Myocyte (in vitro differentiated cells): ENCODE measurements at regions not wholly inside any gene's neighbourhood (a gene's known extent, or its start where the extent isn't known, plus 50 kb on each side); places are given as distances from the start of the nearest gene placed in this dataset.
A peak's percentile ranks its signal among the peaks of the same experiment; 100 is the strongest.
"Not testable (repeated sequence)": the region's sequence is repeated elsewhere in the genome, so short reads cannot be mapped to it uniquely, and the experiment has no call there.

Experiments used
- DNase-seq: peaks from one replicate; pipeline ENCODE4 v3.0.0-alpha.2; 2012; ENCODE audit warnings: low read depth

DNA sequence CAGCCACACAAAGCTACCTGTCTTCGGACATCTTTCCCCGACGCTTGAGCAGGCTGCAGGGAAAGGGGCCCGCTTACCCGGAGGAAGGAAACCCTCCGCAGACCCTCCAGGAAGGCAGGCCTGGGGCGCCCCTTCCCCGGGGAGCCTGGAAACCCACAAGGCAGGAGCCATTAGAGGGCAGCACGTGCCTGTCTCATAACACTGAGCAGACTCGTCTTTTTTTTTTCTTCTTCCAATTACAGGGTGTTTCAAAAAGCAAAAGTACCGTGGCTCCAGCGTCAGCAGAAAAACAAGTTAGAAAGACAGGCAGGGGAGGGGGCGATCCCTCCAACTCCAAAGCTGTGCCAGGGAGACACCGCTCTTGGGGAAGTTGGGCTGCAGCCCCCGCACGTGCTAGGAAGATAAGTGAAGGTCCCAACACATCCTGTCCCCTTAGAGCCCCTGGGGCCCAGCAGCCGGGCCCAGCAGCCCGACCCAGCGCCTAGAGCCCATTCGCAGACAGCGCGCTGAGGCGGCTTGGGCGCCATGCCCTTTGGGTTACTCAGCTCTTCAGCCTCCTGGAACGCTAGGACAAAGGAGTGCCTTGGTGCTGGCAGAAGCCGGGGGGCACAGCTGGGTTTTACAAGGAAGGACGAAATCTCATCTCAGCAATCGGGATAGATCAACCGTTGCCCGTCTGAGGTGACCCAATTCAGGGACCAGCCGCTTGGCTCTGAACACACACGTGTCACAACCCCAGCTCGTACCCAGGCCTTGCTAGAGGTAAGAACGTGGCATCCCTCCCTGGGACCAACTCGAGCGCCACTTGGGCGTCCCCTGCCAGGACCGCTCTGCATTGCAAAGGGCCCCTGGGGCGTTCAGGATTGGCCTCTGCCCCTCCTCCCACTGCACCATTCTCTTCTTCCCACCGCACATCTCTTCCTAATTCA is 136.3 kb downstream of the LY86 start:
- DNase-seq: peak; percentile 83

DNA sequence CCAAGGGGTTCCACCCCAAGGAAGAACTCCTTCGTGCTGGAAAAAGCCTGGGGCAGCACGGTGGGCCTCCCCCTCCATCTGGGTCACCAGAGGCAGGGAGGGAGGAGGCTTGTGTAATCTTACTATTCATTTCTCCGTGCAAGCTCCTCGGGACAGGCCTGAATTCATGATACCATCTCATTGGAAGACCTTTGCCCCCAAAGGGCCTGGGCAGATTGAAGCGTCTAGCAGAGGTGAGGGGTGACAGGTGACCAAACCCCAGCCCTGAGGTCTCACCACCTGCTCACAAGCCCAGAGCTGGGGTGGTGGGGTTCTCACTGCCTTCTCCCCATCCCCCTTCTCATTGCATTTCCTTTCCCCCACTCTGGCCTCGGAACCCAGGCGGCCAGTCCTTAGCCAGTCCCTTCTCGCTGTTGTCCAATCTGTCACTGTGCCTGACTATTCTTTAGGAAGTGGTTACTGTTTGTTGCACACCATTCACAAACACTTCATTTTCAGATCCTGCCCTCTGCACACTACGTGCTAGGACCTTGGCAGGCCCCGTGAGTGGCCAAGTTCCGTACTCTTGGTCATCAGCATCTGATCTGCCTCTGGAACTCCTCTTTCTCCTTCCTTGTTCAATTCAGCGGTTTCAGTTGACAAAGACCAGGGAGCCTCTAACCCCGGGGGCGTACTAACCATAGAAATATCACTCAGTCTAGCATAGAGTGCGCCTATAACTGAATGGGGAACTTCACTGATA is 137.1 kb downstream of the LY86 start:
- DNase-seq: no peak

DNA sequence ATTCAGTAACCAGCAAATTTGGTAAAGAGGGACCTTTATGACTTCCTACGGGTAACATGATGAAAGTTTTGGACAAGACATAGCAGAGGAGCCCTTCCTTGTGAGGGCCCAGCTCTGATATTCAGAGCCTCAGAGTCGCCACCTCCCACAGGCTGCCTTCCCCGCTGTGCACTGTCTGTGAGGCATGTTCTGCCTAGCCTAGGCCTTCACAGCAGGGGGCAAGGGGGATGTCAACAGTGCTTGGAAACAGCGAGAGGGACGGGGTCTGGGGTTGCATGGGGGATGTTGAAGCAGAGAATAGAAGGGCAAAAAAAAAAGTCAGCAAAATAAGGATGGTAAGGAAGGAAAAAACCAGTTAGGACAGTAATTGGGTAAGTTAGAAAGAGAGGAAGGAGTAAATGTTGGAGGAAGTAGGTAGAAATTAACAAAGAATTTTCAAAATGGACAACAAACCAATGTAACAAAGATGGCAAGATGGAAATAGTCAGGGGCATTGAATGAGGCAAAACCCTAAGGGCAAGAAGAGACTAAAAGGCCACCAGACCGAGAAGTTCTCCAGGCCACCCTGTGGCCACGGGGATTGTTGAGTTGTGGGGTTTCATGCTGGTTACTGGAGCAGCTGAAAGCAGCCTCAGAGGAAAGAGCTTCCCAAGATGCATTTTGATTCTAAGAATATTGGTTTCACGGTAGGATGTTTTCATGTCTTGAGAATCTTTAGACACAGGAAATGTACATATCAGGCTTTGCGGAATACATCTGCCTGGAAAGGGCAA is 139.8 kb downstream of the LY86 start:
- DNase-seq: peak; percentile 56

- no peak for DNase-seq
These were observed 141.5 kb downstream of the LY86 start for GRCh38 chr6:6729971-6730370.

DNA sequence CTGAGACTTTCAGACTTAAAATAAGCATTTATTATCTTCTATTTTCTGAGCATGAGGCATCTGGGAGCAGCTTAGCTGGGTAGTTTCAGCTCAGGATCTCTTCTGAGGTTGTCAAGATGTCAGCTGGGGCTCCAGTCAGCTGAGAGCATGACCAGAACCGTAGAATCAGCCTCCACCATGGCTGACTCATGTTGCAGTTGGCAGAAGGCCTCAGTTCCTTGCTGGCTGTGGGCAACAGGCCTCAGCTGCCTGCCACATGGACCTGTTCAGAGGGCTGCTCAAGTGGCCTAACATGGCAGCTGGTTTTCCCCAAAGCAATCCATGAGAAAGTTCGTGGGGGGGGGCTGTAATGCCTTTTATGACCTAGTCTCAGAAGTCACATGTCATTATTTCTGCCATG is 142.3 kb downstream of the LY86 start:
- peak; percentile 99 for DNase-seq

- DNase-seq: peak; percentile 82
These were observed 146.3 kb downstream of the LY86 start for GRCh38 chr6:6734479-6735465.

GRCh38 chr6:6736791-6737654 is 148.5 kb downstream of the LY86 start:
- DNase-seq: peak; percentile 86

- DNase-seq: no peak
These were observed 149.2 kb downstream of the LY86 start for GRCh38 chr6:6737671-6738070.

DNA sequence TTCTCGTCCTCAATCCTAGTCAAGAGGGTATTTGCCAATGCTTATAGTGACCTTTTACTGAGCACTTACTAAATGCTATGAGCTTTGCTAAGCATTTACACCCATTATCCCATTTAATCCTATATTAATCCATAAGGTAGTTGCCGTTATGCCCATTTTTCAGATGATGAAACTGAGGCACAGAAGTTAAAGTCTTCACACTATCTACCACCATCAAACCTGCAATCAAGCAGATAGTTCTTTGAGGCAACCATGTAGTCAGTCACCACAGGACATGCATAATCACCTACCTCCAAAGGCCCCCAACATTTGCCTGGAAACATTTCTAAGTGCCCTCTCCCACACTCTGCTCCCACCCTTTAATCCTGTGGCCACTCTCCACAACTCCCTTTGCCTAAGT is 149.6 kb downstream of the LY86 start:
- no peak for DNase-seq

- DNase-seq: no peak
These were observed 150.6 kb downstream of the LY86 start for GRCh38 chr6:6738922-6739716.

- DNase-seq: no peak
These were observed 152.1 kb downstream of the LY86 start for GRCh38 chr6:6740595-6740994.

DNA sequence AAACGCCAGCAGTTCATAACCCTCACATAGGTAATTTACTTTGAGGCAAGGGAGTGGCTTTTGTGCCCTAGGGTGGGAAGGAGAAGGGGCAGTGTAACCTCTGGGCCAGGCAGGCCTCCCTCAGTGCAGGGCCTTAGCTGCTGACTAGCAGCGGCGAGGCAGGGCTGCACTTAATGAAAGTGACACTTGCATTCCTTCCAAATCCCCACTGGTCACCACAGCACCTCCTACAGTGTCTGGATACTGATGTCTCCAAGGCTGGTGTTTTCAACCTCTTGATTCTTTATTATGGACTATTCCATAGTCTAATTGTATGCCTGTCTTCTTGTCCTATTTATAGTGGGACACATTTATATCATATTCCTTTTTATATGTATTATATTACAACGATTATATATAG is 152.7 kb downstream of the LY86 start:
- DNase-seq: peak; percentile 68

GRCh38 chr6:6742535-6742934 is 154.0 kb downstream of the LY86 start:
- DNase-seq: no peak

- DNase-seq: no peak
These were observed 156.0 kb downstream of the LY86 start for GRCh38 chr6:6744551-6744950.

DNA sequence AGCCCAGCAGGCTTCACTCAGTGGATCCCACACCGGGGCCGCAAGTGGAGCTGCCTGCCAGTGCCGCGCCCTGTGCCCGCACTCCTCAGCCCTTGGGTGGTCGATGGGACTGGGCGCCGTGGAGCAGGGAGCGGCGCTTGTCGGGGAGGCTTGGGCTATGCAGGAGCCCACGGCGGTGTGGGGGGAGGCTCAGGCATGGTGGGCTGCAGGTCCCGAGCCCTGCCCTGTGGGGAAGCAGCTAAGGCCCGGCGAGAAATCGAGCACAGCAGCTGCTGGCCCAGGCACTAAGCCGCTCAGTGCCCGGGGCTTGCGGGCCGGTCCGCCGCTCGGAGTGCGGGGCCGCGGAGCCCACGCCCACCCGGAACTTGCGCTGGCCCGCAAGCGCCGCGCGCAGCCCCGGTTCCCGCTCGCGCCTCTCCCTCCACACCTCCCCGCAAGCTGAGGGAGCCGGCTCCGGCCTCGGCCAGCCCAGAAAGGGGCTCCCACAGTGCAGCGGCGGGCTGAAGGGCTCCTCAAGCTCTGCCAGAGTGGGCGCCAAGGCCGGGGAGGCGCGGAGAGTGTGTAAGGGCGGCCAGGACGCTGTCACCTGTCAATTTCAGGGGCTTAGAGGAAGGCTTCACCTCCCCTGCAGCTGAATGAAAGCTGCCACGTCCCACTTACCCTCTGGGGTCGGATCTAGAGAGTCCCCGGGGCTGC is 157.3 kb downstream of the LY86 start:
- not testable (repeated sequence) for DNase-seq

DNA sequence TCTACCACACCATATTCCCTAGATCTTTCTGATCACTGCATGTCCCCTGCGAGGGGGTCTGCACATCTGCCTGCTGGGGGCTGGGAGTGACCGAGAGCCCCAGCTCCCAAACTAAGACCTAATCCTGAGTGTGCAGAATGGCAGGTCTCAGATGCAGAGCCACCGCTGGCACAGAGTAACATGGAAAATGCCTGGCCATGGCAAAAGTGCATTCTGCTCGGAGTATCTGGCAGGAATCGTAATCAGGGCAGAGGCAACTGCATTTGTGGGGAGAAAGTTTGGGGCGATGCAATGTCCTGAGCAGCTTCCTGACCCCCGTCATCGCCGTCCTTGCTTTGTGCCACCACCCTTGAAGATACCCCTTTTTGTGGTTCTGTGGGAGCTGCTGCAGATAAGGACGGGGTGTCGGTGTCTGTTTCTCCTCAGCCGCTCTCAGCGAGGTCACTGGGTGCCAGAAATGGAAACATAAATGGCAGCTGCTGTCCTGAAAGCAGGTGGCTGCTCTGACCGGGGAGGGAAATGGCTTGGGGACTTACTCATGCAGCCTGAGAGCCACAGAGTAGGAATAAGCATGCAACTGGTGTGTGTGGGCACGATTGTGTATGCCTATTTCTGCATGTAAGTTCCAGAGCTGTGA is 157.9 kb downstream of the LY86 start:
- DNase-seq: peak; percentile 97

GRCh38 chr6:6746970-6747338 is 158.4 kb downstream of the LY86 start:
- DNase-seq: no peak

DNA sequence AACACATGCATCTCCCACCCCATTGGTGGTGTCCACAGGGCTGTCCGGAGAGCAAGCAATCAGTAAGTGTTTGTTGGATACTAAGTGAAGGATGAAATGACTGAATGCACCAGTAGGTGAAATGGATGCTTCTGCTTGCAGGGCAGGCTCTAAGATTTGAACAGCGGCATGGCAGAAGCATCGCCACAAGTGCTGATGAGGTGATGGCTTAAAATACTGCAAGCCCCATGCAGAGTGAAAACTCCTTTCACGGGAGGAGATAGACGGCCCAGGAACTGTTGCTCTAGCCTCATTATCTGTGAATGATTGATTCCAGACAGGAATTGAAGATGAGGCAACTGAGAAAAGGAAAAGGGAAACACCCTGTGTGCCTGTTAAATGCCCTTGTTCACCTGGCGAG is 158.9 kb downstream of the LY86 start:
- DNase-seq: peak; percentile 59
